A549 (cell line): ENCODE measurements at regions not wholly inside any gene's neighbourhood (a gene's known extent, or its start where the extent isn't known, plus 50 kb on each side); places are given as distances from the start of the nearest gene placed in this dataset.

ENCODE experiments used
- CTCF ChIP-seq: fragments of >200 bp; sonication (Bioruptor Twin); formaldehyde crosslinking; IDR thresholded peaks from 3 replicates; pipeline ENCODE4 v1.5.1; 2016
- EP300 ChIP-seq, 2 experiments: fragments of >200 bp; sonication (Bioruptor Twin); formaldehyde crosslinking; IDR thresholded peaks; 2 replicates in 1 of 2; 3 replicates in 1 of 2; pipeline ENCODE4 v1.6.1; 2016 to 2017
- REST ChIP-seq: fragments of 200-600 bp; sonication (generic); IDR thresholded peaks from 2 replicates; pipeline ENCODE4 v1.6.1; 2016; ENCODE audit warnings: antibody characterized with exemption, mild to moderate bottlenecking, moderate library complexity
- RFX5 ChIP-seq: fragments of 450-650 bp; IDR thresholded peaks from 2 replicates; pipeline ENCODE4 v1.7.1; 2014; ENCODE audit warnings: antibody characterized with exemption, mild to moderate bottlenecking, moderate library complexity

GRCh38 chr1:214164173-214164572 lies 116.8 kb upstream of the SMYD2 start:
- TF ChIP-seq RFX5 (no peak), CTCF (no peak), EP300 (IDR thresholded peaks at IDR 0.05) (no peak), REST (no peak)
